HG03520 (cell line): ENCODE measurements at regions not wholly inside any gene's neighbourhood (a gene's known extent, or its start where the extent isn't known, plus 50 kb on each side); places are given as distances from the start of the nearest gene placed in this dataset.
"Not testable (repeated sequence)": the region's sequence is repeated elsewhere in the genome, so short reads cannot be mapped to it uniquely, and the experiment has no call there.

ENCODE experiments used
- ATAC-seq: cut with Tn5 transposase; IDR thresholded peaks from one replicate; pipeline ENCODE4 v1.9.1; 2021; ENCODE audit warnings: mild to moderate bottlenecking, moderate library complexity; ENCODE audit not compliant: unreplicated experiment

- ATAC-seq: no peak
These were observed 144.5 kb downstream of the RPLP1 start for GRCh38 chr15:69597061-69597592.

DNA sequence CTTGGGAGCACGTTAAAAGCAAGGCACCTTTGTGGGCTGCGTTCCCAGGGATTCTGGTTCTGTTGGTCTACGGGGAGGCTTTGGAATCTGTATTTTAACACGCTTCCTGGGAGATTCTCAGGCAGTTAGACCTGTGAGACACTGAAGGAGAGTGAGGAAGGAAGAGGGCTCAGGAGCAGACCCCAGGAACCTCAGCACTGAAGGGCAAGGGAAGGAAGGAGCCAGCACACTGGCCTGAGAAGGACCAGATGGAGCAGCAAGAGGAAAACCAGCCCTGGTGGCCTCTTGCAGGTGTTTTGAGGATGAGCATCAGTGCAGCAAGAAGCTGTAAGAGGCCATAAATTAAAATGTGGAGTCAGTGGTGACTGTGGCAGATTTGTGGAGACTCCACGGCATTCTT lies 146.7 kb downstream of the RPLP1 start:
- no peak for ATAC-seq

- ATAC-seq: no peak
These were observed 148.0 kb downstream of the RPLP1 start for GRCh38 chr15:69600556-69601085.

- ATAC-seq: no peak
These were observed 149.3 kb downstream of the RPLP1 start for GRCh38 chr15:69601711-69602504.

- ATAC-seq: no peak
These were observed 150.3 kb downstream of the RPLP1 start for GRCh38 chr15:69602921-69603320.

DNA sequence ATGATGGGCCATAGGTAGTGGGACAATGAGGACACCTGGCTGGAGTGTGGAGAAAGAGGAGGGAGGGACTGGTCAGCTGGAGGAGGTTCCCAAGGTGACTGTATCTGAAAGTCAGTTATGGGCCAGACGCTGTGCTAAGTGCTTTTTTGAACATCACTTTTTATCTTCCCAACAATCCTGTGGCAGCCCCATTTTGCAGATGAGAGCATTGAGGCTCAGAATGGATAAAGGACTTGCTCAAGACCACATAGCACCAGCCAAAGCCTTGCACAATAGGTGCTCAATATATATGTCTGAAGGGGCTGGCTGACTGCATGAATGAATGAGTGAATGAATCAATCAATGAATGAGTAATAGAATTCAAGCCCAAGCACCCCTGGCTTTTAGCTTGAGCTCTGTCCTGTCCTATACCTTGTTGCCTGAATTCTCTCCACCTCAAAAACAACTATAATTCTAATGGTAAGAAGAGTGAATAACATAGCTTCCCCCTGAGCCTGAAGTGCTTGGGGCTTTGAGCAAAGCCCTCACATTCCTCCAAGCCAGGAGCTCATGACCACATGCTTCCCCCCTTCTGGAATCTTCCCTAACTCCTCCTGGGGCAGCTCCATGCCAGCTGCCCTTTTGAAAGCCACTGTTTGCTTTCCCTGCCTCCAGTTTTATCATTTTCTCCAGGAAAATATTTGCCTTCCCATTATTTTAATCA lies 150.9 kb downstream of the RPLP1 start:
- ATAC-seq: no peak

- no peak for ATAC-seq
These were observed 151.4 kb downstream of the RPLP1 start for GRCh38 chr15:69604072-69604411.

DNA sequence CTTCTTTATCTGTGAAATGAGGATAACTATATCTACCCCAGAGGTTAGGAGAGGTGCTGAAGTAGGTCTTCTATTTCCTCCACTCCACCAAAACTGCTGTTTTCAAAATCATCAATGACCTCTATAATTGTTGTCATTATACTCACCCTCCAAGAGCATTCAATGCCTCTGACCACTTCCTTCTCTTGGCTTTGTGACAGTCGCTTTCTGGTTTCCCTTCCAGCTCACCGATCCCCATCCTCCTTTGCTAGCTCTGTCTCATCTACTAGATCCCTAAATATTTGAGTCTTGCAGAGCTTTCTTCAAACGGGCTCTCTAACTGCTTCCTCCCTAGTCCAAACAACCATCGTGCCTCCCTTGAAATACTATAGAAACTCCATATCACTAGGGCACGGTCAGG lies 153.5 kb downstream of the RPLP1 start:
- ATAC-seq: no peak

GRCh38 chr15:69606921-69607500 lies 154.4 kb downstream of the RPLP1 start:
- no peak for ATAC-seq

DNA sequence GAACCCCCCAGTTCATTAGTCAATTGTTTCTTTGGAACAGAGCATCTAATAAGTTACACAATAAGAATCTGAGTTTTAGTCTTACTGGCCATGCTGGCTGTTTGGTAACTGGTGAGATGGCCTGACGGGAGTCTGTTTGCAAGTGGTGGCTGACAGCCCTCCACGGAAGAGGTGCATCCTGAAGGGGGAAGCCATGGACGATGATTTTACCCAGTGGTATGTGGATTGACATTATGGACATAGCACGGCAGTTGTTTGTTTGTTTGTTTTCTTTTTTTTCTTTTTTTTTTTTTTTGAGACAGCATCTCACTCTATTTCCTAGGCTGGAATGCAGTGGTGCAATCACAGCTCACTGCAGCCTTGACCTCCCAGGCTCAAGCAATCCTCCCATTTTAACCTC lies 156.0 kb downstream of the RPLP1 start:
- no peak for ATAC-seq

- ATAC-seq: no peak
These were observed 156.6 kb downstream of the RPLP1 start for GRCh38 chr15:69609176-69609575.

DNA sequence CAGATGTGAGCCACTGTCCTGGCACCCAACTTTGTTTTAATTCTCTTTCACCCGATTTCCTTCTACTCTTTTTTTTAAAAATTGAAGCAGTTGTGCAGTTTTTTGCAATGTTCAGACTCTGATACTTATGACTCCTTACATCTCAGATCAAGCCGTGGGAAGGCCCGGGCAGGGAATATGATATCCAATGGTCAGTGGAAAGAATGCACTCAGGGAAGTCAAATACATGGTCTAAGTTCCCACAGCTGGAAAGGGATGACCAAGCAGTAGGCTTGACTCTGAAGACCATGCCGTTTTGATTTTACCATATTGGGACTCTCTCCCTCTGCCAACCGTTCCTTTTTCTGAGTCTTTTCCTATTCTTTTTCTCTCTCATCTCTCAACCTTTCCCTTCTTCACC lies 157.2 kb downstream of the RPLP1 start:
- ATAC-seq: no peak

DNA sequence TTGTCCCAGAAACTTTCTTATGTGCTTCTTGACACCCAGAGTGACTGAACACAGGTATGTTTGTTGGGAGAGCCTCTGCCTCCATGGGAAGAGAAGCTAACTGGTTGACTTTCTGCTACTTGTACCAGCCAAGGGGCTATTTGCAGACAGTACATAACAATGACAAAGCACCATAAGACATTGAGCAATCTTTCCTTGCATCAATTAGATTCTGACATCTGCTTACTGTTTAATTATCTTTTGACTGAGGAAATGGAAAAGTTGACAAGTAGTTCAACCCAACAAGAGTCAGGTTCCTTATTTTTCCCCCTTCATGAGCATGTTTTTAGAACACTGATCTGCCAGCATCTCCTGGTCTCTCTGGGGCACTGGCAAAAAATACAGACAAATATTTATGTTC lies 157.7 kb downstream of the RPLP1 start:
- ATAC-seq: no peak

- no peak for ATAC-seq
These were observed 158.2 kb downstream of the RPLP1 start for GRCh38 chr15:69610858-69611257.

DNA sequence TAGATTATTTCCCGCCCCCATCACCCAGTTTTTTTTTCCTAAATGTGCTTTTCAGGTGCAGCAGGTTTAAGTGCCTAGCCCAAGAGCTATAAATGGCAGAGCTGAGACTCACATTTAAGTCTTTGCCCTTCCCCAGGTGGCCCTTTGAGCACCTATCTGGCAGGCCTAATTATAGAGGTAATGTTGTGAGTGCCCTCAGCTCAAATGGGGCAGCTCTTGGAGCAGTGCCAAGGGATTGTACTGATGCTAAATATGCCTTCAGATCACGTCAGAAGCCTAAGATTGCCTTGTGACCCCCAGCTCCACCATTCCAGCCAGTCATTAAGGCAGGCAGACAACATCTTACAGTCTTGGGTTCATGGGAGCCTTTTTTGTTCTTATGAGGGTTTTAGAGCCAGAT lies 159.5 kb downstream of the RPLP1 start:
- ATAC-seq: no peak

GRCh38 chr15:69613182-69613581 lies 160.6 kb downstream of the RPLP1 start:
- no peak for ATAC-seq

DNA sequence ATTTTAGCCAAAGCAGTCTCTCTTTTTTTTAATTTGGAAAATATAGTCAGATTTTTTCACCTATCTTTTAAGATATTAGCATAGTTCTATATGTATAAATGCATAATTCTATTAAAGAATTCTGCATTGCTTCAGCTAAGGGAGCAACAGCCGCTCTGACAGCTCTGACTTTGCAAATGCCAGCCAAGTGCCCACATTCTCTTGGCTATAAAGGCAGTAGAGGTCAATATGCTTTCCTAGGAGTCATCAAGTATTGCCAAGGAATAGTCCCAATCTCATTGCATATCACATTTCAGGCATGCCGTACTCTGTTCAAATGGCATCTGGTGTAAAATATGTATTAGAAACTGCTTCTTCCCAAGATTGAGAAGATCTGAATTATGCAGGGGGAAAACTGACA lies 161.4 kb downstream of the RPLP1 start:
- no peak for ATAC-seq

DNA sequence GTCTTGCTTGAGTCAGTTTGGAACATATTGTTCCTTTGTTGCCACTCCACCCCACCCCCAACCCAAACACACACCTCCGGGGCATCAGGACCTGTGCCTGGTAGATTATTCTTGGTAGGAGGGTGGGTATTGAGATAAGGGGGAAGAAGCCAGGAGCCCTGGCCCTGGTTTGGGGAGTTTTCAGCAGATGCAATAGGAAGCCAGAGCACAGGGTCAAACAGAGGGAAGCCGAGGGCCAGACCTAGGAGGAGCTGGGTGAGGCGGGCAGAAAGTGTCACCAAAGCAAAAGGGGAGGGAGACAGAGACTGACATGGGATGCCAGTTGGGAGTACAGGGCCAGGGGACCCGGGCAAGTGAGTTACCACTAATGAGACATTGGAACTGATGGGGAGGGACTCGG lies 163.1 kb downstream of the RPLP1 start:
- no peak for ATAC-seq

- no peak for ATAC-seq
These were observed 163.9 kb downstream of the RPLP1 start for GRCh38 chr15:69616558-69616957.

- ATAC-seq: not testable (repeated sequence)
These were observed 164.5 kb downstream of the RPLP1 start for GRCh38 chr15:69617144-69617543.

DNA sequence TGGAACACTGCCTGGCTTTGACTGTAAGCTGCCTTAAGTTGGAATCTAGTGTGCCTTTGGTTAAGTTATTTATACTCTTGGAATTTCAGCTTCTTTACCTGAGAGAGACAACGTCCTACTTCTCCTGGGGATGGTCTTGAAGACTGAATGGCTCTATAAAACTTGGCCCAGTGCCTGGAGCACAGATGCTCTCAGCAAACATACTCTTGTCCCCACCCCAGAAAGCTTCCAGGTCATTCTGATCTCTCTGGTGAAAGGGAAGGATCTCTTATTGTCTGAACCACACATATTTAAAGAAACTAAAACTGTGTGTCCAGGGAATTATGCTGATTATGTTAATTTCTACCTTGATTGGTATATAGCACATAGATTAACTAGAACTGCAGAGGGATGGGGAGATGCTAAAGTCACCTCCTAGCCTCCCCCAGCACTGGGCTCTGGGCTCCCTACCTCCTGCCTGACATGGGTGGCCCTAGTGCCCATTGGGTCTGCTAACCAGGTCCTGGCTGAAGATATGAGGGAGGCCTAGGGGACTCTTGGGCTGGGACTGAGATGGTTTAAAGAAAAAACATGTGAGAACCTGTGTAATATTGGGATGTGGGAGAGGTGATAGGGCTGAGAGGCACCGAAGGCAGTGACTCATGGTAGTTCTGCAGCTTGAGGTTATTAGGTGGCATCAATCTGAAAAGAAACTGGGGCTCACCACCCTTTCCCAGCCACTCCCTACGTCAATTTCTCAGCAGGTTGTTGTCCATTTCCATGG lies 171.0 kb downstream of the RPLP1 start:
- ATAC-seq: no peak
